CD4-positive, CD25-positive, alpha-beta regulatory T cell (primary cell): ENCODE measurements at regions not wholly inside any gene's neighbourhood (a gene's known extent, or its start where the extent isn't known, plus 50 kb on each side); places are given as distances from the start of the nearest gene placed in this dataset.

Experiments
- ATAC-seq, 2 donors: fragments of 150-1000 bp; cut with Tn5 transposase; one replicate each; pipeline ENCODE4 v1.10.0; 2021; ENCODE audit warnings: low read depth in 2 of 2, moderate number of reproducible peaks in 2 of 2, moderate library complexity in 1 of 2
- DNase-seq, 3 donors: peaks; one replicate each; pipeline versions ENCODE4 v3.0.0 to v3.0.0-alpha.2; 2012 to 2022; ENCODE audit warnings: mixed read lengths in 1 of 3
- H3K27ac ChIP-seq: one replicate; pipeline ENCODE4 v1.7.0; 2013; ENCODE audit warnings: mild to moderate bottlenecking, low read length; ENCODE audit not compliant: insufficient read depth, poor library complexity, severe bottlenecking
- H3K27me3 ChIP-seq: one replicate; pipeline ENCODE4 v1.7.0; 2013; ENCODE audit warnings: low read length; ENCODE audit not compliant: control insufficient read depth, insufficient read depth
- H3K36me3 ChIP-seq: one replicate; pipeline ENCODE4 v1.7.0; 2013; ENCODE audit warnings: mild to moderate bottlenecking, low read length, moderate library complexity; ENCODE audit not compliant: control insufficient read depth, insufficient read depth
- H3K4me1 ChIP-seq: 2 replicates; pipeline ENCODE4 v1.7.0; 2013; ENCODE audit warnings: mild to moderate bottlenecking, low read length; ENCODE audit not compliant: insufficient read depth, control insufficient read depth, poor library complexity, severe bottlenecking
- H3K4me3 ChIP-seq: one replicate; pipeline ENCODE4 v1.7.0; 2013; ENCODE audit warnings: low read depth, mild to moderate bottlenecking, low read length, moderate library complexity
- H3K9me3 ChIP-seq, 2 experiments: 1 replicate in 1 of 2; 2 replicates in 1 of 2; pipeline ENCODE4 v1.7.0; 2013; ENCODE audit warnings: low read length in 2 of 2, mild to moderate bottlenecking in 1 of 2, moderate library complexity in 1 of 2; ENCODE audit not compliant: control insufficient read depth in 2 of 2
- H3K27ac Mint-ChIP-seq, 3 donors: one replicate each; pipeline ENCODE4 v1.8.0; 2020 to 2022; ENCODE audit warnings: mild to moderate bottlenecking in 3 of 3, mixed read lengths in 3 of 3, moderate library complexity in 2 of 3
- H3K27me3 Mint-ChIP-seq: one replicate; pipeline ENCODE4 v1.8.0; 2022; ENCODE audit warnings: mild to moderate bottlenecking, mixed read lengths
- H3K36me3 Mint-ChIP-seq: one replicate; pipeline ENCODE4 v1.8.0; 2020; ENCODE audit warnings: mixed read lengths
- H3K4me1 Mint-ChIP-seq, 4 donors: one replicate each; pipeline ENCODE4 v1.8.0; 2020 to 2022; ENCODE audit warnings: mixed read lengths in 4 of 4, mild to moderate bottlenecking in 1 of 4
- H3K4me3 Mint-ChIP-seq, 4 donors: one replicate each; pipeline ENCODE4 v1.8.0; 2020 to 2022; ENCODE audit warnings: mild to moderate bottlenecking in 4 of 4, mixed read lengths in 4 of 4, moderate library complexity in 3 of 4
- H3K9me3 Mint-ChIP-seq, 7 donors: one replicate each; pipeline ENCODE4 v1.8.0; 2020 to 2022; ENCODE audit warnings: mixed read lengths in 7 of 7, mild to moderate bottlenecking in 3 of 7, moderate library complexity in 2 of 7

GRCh38 chr17:21532763-21533385, 156.7 kb downstream of the KCNJ12 start:
- H3K4me1 Mint-ChIP-seq = peaks cover 0 to 2% (median 0%) of the 10 kb centered on the region in 4 donors
- peaks cover 6 to 9% of the 10 kb centered on the region in 2 experiments for H3K9me3 ChIP-seq
- ATAC-seq (no peak), DNase-seq (no peak)
- no peaks in the 10 kb centered on the region for H3K4me1 ChIP-seq
- no peaks in the 10 kb centered on the region for H3K27me3 ChIP-seq
- H3K4me3 Mint-ChIP-seq = no peak overlapping the region
- no peak overlapping the region for H3K4me3 ChIP-seq
- no peak overlapping the region for H3K27ac ChIP-seq
- no peaks in the 10 kb centered on the region for H3K27me3 Mint-ChIP-seq
- H3K9me3 Mint-ChIP-seq = peaks cover 0 to 12% (median 3%) of the 10 kb centered on the region in 7 donors
- no peak overlapping the region for H3K27ac Mint-ChIP-seq
- peaks cover 19% of the 10 kb centered on the region for H3K36me3 Mint-ChIP-seq
- peaks cover 7% of the 10 kb centered on the region for H3K36me3 ChIP-seq

GRCh38 chr17:21535686-21536375, 156.5 kb upstream of the KCNJ18 start:
- no peak overlapping the region for H3K27ac Mint-ChIP-seq
- H3K27me3 Mint-ChIP-seq = no peaks in the 10 kb centered on the region
- no peak overlapping the region for H3K27ac ChIP-seq

GRCh38 chr17:21537302-21537701, 155.0 kb upstream of the KCNJ18 start:
- no peaks in the 10 kb centered on the region for H3K27me3 ChIP-seq
- no peak overlapping the region for H3K4me3 ChIP-seq
- H3K9me3 ChIP-seq = peaks cover 6 to 9% of the 10 kb centered on the region in 2 experiments
- peaks cover 28% of the 10 kb centered on the region for H3K36me3 Mint-ChIP-seq
- no peak overlapping the region for H3K27ac Mint-ChIP-seq
- H3K4me3 Mint-ChIP-seq = no peak overlapping the region
- H3K27ac ChIP-seq = no peak overlapping the region
- peaks cover 0 to 9% (median 3%) of the 10 kb centered on the region in 4 donors for H3K4me1 Mint-ChIP-seq
- ATAC-seq (no peak), DNase-seq (no peak)
- peaks cover 7% of the 10 kb centered on the region for H3K36me3 ChIP-seq
- H3K27me3 Mint-ChIP-seq = no peaks in the 10 kb centered on the region
- H3K9me3 Mint-ChIP-seq = peaks cover 0 to 18% (median 3%) of the 10 kb centered on the region in 7 donors
- H3K4me1 ChIP-seq = no peaks in the 10 kb centered on the region

More at GRCh38 chr17:21535686-21536375, 156.5 kb upstream of the KCNJ18 start:
- ATAC-seq (no peak), DNase-seq (no peak)
- no peaks in the 10 kb centered on the region for H3K27me3 ChIP-seq
- H3K4me3 ChIP-seq = no peak overlapping the region
- Mint-ChIP-seq H3K4me3 (no peak overlapping the region), H3K9me3 (peaks cover 0 to 18% (median 3%) of the 10 kb centered on the region in 7 donors), H3K36me3 (peaks cover 25% of the 10 kb centered on the region), H3K4me1 (peaks cover 0 to 9% (median 3%) of the 10 kb centered on the region in 4 donors)
- no peaks in the 10 kb centered on the region for H3K4me1 ChIP-seq
- H3K36me3 ChIP-seq = peaks cover 7% of the 10 kb centered on the region
- H3K9me3 ChIP-seq = peaks cover 6 to 9% of the 10 kb centered on the region in 2 experiments

- peaks cover 7% of the 10 kb centered on the region for H3K36me3 ChIP-seq
- H3K27ac Mint-ChIP-seq = no peak overlapping the region
- no peak for ATAC-seq
- peaks cover 0 to 7% (median 3%) of the 10 kb centered on the region in 4 donors for H3K4me1 Mint-ChIP-seq
- peaks cover 0 to 18% (median 3%) of the 10 kb centered on the region in 7 donors for H3K9me3 Mint-ChIP-seq
- DNase-seq = no peak
- no peak overlapping the region for H3K4me3 Mint-ChIP-seq
- no peaks in the 10 kb centered on the region for H3K27me3 ChIP-seq
- H3K4me1 ChIP-seq = no peaks in the 10 kb centered on the region
- H3K36me3 Mint-ChIP-seq = peaks cover 30% of the 10 kb centered on the region
- no peak overlapping the region for H3K4me3 ChIP-seq
- peaks cover 6 to 9% of the 10 kb centered on the region in 2 experiments for H3K9me3 ChIP-seq
- no peaks in the 10 kb centered on the region for H3K27me3 Mint-ChIP-seq
- H3K27ac ChIP-seq = no peak overlapping the region
Observed at GRCh38 chr17:21538615-21539014, 153.7 kb upstream of the KCNJ18 start.

- Histone ChIP-seq H3K4me1 (no peaks in the 10 kb centered on the region), H3K36me3 (peaks cover 7% of the 10 kb centered on the region), H3K9me3 (peaks cover 6 to 9% of the 10 kb centered on the region in 2 experiments), H3K4me3 (no peak overlapping the region), H3K27ac (no peak overlapping the region), H3K27me3 (no peaks in the 10 kb centered on the region)
- Mint-ChIP-seq H3K27me3 (no peaks in the 10 kb centered on the region), H3K36me3 (peaks cover 32% of the 10 kb centered on the region), H3K27ac (no peak overlapping the region), H3K4me1 (peaks cover 0 to 9% (median 3%) of the 10 kb centered on the region in 4 donors), H3K4me3 (no peak overlapping the region), H3K9me3 (peaks cover 0 to 18% (median 3%) of the 10 kb centered on the region in 7 donors)
- ATAC-seq (no peak), DNase-seq (no peak)
Observed at GRCh38 chr17:21539146-21539545, 153.2 kb upstream of the KCNJ18 start.

GRCh38 chr17:21540502-21540901, 151.8 kb upstream of the KCNJ18 start:
- Histone ChIP-seq H3K36me3 (no peaks in the 10 kb centered on the region), H3K4me3 (no peak overlapping the region), H3K4me1 (no peaks in the 10 kb centered on the region), H3K27ac (no peak overlapping the region), H3K27me3 (no peaks in the 10 kb centered on the region), H3K9me3 (peaks cover 6 to 9% of the 10 kb centered on the region in 2 experiments)
- Mint-ChIP-seq H3K4me1 (peaks cover 0 to 12% (median 4%) of the 10 kb centered on the region in 4 donors), H3K36me3 (peaks cover 29% of the 10 kb centered on the region), H3K27ac (no peak overlapping the region), H3K27me3 (no peaks in the 10 kb centered on the region), H3K4me3 (no peak overlapping the region), H3K9me3 (peaks cover 0 to 18% (median 3%) of the 10 kb centered on the region in 7 donors)
- DNase-seq (no peak), ATAC-seq (no peak)

GRCh38 chr17:21542070-21542469, 150.3 kb upstream of the KCNJ18 start:
- no peak overlapping the region for H3K27ac ChIP-seq
- no peaks in the 10 kb centered on the region for H3K4me1 ChIP-seq
- ATAC-seq = no peak
- DNase-seq = no peak
- Mint-ChIP-seq H3K27me3 (no peaks in the 10 kb centered on the region), H3K4me1 (peaks cover 0 to 17% (median 7%) of the 10 kb centered on the region in 4 donors), H3K36me3 (peaks cover 25% of the 10 kb centered on the region), H3K27ac (no peak overlapping the region), H3K4me3 (no peak overlapping the region), H3K9me3 (peaks cover 0 to 13% (median 2%) of the 10 kb centered on the region in 7 donors)
- no peak overlapping the region for H3K4me3 ChIP-seq
- H3K36me3 ChIP-seq = no peaks in the 10 kb centered on the region
- H3K27me3 ChIP-seq = no peaks in the 10 kb centered on the region
- H3K9me3 ChIP-seq = peaks cover 5 to 8% of the 10 kb centered on the region in 2 experiments
